HFFc6 (cell line): ENCODE measurements at regions not wholly inside any gene's neighbourhood (a gene's known extent, or its start where the extent isn't known, plus 50 kb on each side); places are given as distances from the start of the nearest gene placed in this dataset.

Experiments
- DNase-seq: peaks from one replicate; pipeline ENCODE4 v3.0.0-alpha.2; 2018
- H3K27ac Mint-ChIP-seq: 2 replicates; pipeline ENCODE4 v1.8.0; 2020; ENCODE audit warnings: mild to moderate bottlenecking, mixed read lengths
- H3K27me3 Mint-ChIP-seq: 2 replicates; pipeline ENCODE4 v1.8.0; 2021; ENCODE audit warnings: mild to moderate bottlenecking, moderate library complexity, mixed read lengths; ENCODE audit not compliant: insufficient read depth
- H3K36me3 Mint-ChIP-seq: 2 replicates; pipeline ENCODE4 v1.8.0; 2021; ENCODE audit warnings: low read depth, mixed read lengths
- H3K4me1 Mint-ChIP-seq: 2 replicates; pipeline ENCODE4 v1.8.0; 2020; ENCODE audit warnings: low read depth, mixed read lengths
- H3K4me3 Mint-ChIP-seq: 2 replicates; pipeline ENCODE4 v1.8.0; 2020; ENCODE audit warnings: mild to moderate bottlenecking, moderate library complexity, mixed read lengths
- H3K9me3 Mint-ChIP-seq: 2 replicates; pipeline ENCODE4 v1.8.0; 2020; ENCODE audit warnings: mild to moderate bottlenecking, mixed read lengths
- TF ChIP-seq, protein P1 (sequence below): fragments of 200-600 bp; sonication (generic); IDR thresholded peaks from 2 replicates; pipeline ENCODE4 v1.5.0; 2021; ENCODE audit warnings: antibody characterized with exemption, mild to moderate bottlenecking

- Mint-ChIP-seq H3K27me3 (no peaks in the 10 kb centered on the region), H3K4me3 (no peak overlapping the region), H3K4me1 (no peaks in the 10 kb centered on the region), H3K9me3 (peaks cover 28% of the 10 kb centered on the region), H3K36me3 (no peaks in the 10 kb centered on the region), H3K27ac (no peak overlapping the region)
- TF ChIP-seq, protein P1, sequence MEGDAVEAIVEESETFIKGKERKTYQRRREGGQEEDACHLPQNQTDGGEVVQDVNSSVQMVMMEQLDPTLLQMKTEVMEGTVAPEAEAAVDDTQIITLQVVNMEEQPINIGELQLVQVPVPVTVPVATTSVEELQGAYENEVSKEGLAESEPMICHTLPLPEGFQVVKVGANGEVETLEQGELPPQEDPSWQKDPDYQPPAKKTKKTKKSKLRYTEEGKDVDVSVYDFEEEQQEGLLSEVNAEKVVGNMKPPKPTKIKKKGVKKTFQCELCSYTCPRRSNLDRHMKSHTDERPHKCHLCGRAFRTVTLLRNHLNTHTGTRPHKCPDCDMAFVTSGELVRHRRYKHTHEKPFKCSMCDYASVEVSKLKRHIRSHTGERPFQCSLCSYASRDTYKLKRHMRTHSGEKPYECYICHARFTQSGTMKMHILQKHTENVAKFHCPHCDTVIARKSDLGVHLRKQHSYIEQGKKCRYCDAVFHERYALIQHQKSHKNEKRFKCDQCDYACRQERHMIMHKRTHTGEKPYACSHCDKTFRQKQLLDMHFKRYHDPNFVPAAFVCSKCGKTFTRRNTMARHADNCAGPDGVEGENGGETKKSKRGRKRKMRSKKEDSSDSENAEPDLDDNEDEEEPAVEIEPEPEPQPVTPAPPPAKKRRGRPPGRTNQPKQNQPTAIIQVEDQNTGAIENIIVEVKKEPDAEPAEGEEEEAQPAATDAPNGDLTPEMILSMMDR = no peak
- no peak for DNase-seq
Observed at GRCh38 chr11:21675049-21675616, 517.8 kb upstream of the ANO5 start.

DNA sequence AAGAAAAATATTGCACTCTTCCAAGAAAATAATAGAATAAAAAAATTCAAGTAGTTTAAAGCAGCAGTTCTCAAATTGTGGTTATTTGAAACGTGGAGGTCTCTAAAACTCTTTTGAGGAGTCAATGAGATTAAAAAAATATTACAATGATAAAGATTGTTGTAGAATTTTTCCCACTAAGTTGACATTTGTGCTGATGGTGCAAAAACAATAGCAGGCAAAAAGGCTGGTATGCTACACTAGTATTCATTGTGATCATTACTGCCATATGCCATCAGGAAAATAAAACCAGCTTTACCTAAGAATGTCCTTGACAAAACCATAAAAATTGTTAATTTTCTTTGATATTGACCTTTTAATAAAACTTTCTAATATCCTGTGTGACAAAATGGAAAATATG lies 505.2 kb upstream of the ANO5 start:
- Mint-ChIP-seq H3K9me3 (peaks cover 32% of the 10 kb centered on the region), H3K27me3 (no peaks in the 10 kb centered on the region), H3K4me1 (no peaks in the 10 kb centered on the region), H3K27ac (no peak overlapping the region), H3K4me3 (no peak overlapping the region), H3K36me3 (no peaks in the 10 kb centered on the region)
- DNase-seq = no peak
- TF ChIP-seq, protein P1 = no peak

DNA sequence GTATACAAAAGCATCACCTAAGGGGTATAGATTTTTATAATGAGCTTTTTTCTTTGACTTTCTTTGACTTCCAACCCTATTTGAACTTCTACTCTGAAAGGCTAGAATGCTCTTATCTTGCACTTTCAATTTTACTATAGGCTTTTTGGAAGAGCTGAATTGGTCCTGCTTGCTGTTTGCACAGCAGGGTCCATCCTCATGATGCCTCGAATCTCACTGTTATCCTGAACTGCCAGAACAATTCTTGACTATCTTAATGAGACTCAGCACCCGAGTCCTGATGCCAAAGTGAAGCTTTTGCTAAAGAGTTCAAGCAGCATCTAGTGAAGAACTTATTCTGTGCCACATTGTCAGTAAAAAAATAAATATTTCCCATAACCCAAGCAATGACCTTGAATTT lies 488.3 kb upstream of the ANO5 start:
- TF ChIP-seq, protein P1 = no peak

GRCh38 chr11:21707116-21707739 lies 485.7 kb upstream of the ANO5 start:
- Mint-ChIP-seq H3K4me1 (no peaks in the 10 kb centered on the region), H3K36me3 (no peaks in the 10 kb centered on the region; the same call in 1 of the 2 replicates), H3K9me3 (peaks cover 26% of the 10 kb centered on the region), H3K27ac (no peak overlapping the region), H3K27me3 (no peaks in the 10 kb centered on the region), H3K4me3 (no peak overlapping the region)
- TF ChIP-seq, protein P1 = no peak
- DNase-seq = no peak

More for the DNA sequence above, 488.3 kb upstream of the ANO5 start:
- Mint-ChIP-seq H3K9me3 (peaks cover 26% of the 10 kb centered on the region), H3K27me3 (no peaks in the 10 kb centered on the region), H3K4me3 (no peak overlapping the region), H3K4me1 (no peaks in the 10 kb centered on the region), H3K27ac (no peak overlapping the region), H3K36me3 (no peaks in the 10 kb centered on the region; the same call in 1 of the 2 replicates)
- DNase-seq = no peak

DNA sequence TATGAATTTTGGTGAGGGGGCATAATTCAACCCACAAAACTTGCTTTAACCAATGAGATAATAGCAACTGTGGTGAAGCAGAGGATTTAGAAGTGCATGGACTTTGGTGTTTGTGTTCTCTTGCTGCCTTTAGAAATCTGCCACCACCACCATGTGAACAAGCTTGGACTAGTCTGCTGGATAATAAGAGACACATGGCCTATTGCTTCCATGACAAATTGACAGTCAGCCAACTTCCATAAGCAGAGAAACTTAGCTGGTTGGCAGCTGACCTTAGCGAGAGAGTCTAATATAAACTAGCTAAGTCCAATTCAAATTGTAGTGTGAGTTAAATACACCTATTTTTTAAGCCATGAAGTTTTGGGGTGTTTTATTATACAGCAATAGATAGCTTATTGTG lies 482.1 kb upstream of the ANO5 start:
- TF ChIP-seq, protein P1 = no peak
- Mint-ChIP-seq H3K4me3 (no peak overlapping the region), H3K4me1 (no peaks in the 10 kb centered on the region), H3K9me3 (peaks cover 41% of the 10 kb centered on the region), H3K36me3 (no peaks in the 10 kb centered on the region; the same call in 1 of the 2 replicates), H3K27me3 (no peaks in the 10 kb centered on the region), H3K27ac (no peak overlapping the region)
- no peak for DNase-seq
